PFSK-1 (cell line): ENCODE measurements at regions not wholly inside any gene's neighbourhood (a gene's known extent, or its start where the extent isn't known, plus 50 kb on each side); places are given as distances from the start of the nearest gene placed in this dataset.

Experiments used
- FOXP2 ChIP-seq: optimal IDR thresholded peaks from 2 replicates; pipeline ENCODE3; 2011; ENCODE audit warnings: borderline replicate concordance, control low read depth, inconsistent platforms; ENCODE audit not compliant: insufficient read depth; ENCODE audit errors: extremely low read length, extremely low read depth
- POLR2AphosphoS5 ChIP-seq: IDR thresholded peaks from 2 replicates; pipeline ENCODE4 v1.6.1; 2012; ENCODE audit warnings: low read depth, mild to moderate bottlenecking, control low read depth, low read length, moderate library complexity
- SIN3A ChIP-seq: IDR thresholded peaks from 2 replicates; pipeline ENCODE4 v1.6.1; 2012; ENCODE audit warnings: mild to moderate bottlenecking, low read length, moderate library complexity, borderline replicate concordance; ENCODE audit not compliant: insufficient read depth
- TAF1 ChIP-seq: IDR thresholded peaks from 2 replicates; pipeline ENCODE4 v1.6.1; 2012; ENCODE audit warnings: low read length, control low read depth, borderline replicate concordance; ENCODE audit not compliant: insufficient read depth
- TF ChIP-seq, protein P1 (sequence below), 2 experiments: IDR thresholded peaks; 2 replicates each; pipeline versions ENCODE4 v1.6.1 to v1.8.0; 2011 to 2012; ENCODE audit warnings: low read depth in 2 of 2, low read length in 2 of 2, control low read depth in 1 of 2, inconsistent platforms in 1 of 2, mild to moderate bottlenecking in 1 of 2, moderate library complexity in 1 of 2; ENCODE audit not compliant: insufficient read depth in 1 of 2

DNA sequence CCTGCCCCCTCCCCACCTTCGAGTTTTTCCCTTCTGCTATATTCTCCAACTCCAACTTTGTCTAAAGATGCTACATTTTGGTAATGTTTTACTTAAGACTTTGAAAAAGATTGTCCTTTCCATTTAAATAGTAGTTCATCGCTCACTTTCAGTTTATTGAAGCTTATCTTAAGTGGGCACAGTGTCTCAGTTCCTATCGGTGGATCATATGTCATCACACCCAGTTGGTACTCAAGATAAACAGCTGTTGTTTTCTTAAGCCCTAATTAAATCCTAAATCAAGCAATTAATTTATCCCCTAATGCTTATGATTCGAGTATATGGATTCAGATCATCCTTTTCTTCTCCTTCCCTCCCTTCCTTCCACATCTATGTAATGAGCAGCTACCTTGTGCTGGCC is 210.7 kb downstream of the TLE3 start:
- TF ChIP-seq TAF1 (no peak), FOXP2 (no peak), SIN3A (no peak), POLR2AphosphoS5 (no peak)
- TF ChIP-seq, protein P1, sequence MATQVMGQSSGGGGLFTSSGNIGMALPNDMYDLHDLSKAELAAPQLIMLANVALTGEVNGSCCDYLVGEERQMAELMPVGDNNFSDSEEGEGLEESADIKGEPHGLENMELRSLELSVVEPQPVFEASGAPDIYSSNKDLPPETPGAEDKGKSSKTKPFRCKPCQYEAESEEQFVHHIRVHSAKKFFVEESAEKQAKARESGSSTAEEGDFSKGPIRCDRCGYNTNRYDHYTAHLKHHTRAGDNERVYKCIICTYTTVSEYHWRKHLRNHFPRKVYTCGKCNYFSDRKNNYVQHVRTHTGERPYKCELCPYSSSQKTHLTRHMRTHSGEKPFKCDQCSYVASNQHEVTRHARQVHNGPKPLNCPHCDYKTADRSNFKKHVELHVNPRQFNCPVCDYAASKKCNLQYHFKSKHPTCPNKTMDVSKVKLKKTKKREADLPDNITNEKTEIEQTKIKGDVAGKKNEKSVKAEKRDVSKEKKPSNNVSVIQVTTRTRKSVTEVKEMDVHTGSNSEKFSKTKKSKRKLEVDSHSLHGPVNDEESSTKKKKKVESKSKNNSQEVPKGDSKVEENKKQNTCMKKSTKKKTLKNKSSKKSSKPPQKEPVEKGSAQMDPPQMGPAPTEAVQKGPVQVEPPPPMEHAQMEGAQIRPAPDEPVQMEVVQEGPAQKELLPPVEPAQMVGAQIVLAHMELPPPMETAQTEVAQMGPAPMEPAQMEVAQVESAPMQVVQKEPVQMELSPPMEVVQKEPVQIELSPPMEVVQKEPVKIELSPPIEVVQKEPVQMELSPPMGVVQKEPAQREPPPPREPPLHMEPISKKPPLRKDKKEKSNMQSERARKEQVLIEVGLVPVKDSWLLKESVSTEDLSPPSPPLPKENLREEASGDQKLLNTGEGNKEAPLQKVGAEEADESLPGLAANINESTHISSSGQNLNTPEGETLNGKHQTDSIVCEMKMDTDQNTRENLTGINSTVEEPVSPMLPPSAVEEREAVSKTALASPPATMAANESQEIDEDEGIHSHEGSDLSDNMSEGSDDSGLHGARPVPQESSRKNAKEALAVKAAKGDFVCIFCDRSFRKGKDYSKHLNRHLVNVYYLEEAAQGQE (IDR thresholded peaks at IDR 0.05; ENCODE audit: insufficient read depth in 1 of 2, low read depth in 2 of 2, low read length in 2 of 2) = no peak

GRCh38 chr15:69887553-69887952 is 210.2 kb downstream of the TLE3 start:
- TF ChIP-seq, protein P1 (IDR thresholded peaks at IDR 0.05; ENCODE audit: insufficient read depth in 1 of 2, low read depth in 2 of 2, low read length in 2 of 2) = no peak
- no peak for TF ChIP-seq TAF1
- TF ChIP-seq POLR2AphosphoS5 = no peak
- TF ChIP-seq SIN3A = no peak

DNA sequence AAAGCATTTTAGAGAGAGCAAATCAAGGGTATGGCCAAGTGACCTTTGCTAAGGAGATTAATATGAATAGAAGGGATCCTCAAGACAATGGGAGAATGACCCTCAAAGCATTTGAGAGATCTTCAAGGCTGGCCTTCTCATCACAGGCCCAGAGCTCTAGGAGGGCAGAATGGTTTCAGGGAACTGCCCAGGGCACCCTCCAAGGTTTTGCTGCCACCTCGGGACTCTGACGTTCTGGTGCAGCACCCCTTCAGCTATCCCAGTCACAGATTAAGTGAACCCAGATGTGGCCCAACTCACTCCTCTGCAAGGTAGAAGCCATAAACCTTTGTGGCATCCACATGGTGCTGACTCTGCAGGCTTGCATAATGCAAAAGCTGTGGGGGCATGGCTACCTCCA is 209.3 kb downstream of the TLE3 start:
- TF ChIP-seq POLR2AphosphoS5 = no peak
- TF ChIP-seq FOXP2 = no peak
- no peak for TF ChIP-seq SIN3A
- TF ChIP-seq, protein P1 (IDR thresholded peaks at IDR 0.05; ENCODE audit: insufficient read depth in 1 of 2, low read depth in 2 of 2, low read length in 2 of 2) = no peak
- no peak for TF ChIP-seq TAF1

DNA sequence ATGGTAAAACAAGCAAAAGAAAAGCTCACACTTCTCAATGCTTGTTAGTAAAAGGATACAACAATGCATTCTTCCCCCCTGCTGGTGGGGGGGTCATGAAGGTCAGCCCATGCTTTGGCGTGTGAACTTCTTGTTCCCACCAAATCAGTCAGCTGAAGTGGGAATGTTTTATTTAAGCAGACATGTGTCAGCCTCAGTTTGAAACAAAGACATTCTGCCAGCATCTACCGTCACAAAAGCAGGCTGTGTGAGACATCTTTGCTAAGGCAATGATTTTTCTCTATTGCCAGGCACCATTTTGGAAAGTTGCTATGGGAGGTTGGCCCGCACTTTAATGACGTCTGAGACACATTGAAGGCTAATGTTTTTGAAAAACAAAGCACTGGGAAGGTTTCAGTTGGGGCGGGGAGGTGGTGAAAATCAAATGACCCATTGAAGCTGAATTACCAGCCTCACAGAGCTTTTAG is 206.6 kb downstream of the TLE3 start:
- TF ChIP-seq SIN3A = no peak
- TF ChIP-seq, protein P1 (IDR thresholded peaks at IDR 0.05; ENCODE audit: insufficient read depth in 1 of 2, low read depth in 2 of 2, low read length in 2 of 2) = no peak
- TF ChIP-seq POLR2AphosphoS5 = no peak
- no peak for TF ChIP-seq TAF1
- TF ChIP-seq FOXP2 = no peak

GRCh38 chr15:69891606-69892005 is 206.1 kb downstream of the TLE3 start:
- TF ChIP-seq, protein P1 (IDR thresholded peaks at IDR 0.05; ENCODE audit: insufficient read depth in 1 of 2, low read depth in 2 of 2, low read length in 2 of 2) = no peak
- TF ChIP-seq FOXP2 = no peak
- no peak for TF ChIP-seq SIN3A
- TF ChIP-seq TAF1 = no peak
- TF ChIP-seq POLR2AphosphoS5 = no peak
